D721Med (cell line): ENCODE measurements at regions not wholly inside any gene's neighbourhood (a gene's known extent, or its start where the extent isn't known, plus 50 kb on each side); places are given as distances from the start of the nearest gene placed in this dataset.

Experiments used
- DNase-seq: peaks from one replicate; pipeline ENCODE4 v3.0.0; 2011; ENCODE audit warnings: low spot score; ENCODE audit not compliant: insufficient read length
- FAIRE-seq: peaks from 2 replicates; lab custom pipeline; 2011; peaks lifted over from hg19 to GRCh38; lab: Jason Lieb, UNC
- CTCF ChIP-seq: IDR thresholded peaks from 2 replicates; pipeline ENCODE4 v1.5.1; 2012; ENCODE audit warnings: mild to moderate bottlenecking, control low read depth; ENCODE audit not compliant: insufficient read depth; ENCODE audit errors: missing control alignments

- FAIRE-seq (no peak), DNase-seq (no peak)
Observed at GRCh38 chr14:86597279-86597678, 1067.3 kb downstream of the FLRT2 start.

GRCh38 chr14:86596024-86596423 is 1066.1 kb downstream of the FLRT2 start:
- no peak for TF ChIP-seq CTCF
- FAIRE-seq (no peak), DNase-seq (no peak)

More at GRCh38 chr14:86597279-86597678, 1067.3 kb downstream of the FLRT2 start:
- no peak for TF ChIP-seq CTCF

- FAIRE-seq, result no peak
- TF ChIP-seq CTCF, result no peak
- DNase-seq, result no peak
Observed at GRCh38 chr14:86575141-86575540, 1045.2 kb downstream of the FLRT2 start.

GRCh38 chr14:86574778-86575129 is 1044.8 kb downstream of the FLRT2 start:
- DNase-seq, result no peak
- TF ChIP-seq CTCF, result no peak
- FAIRE-seq, result no peak

GRCh38 chr14:86574051-86574777 is 1044.3 kb downstream of the FLRT2 start:
- FAIRE-seq, result no peak

GRCh38 chr14:86570371-86570770 is 1040.4 kb downstream of the FLRT2 start:
- no peak for TF ChIP-seq CTCF
- no peak for DNase-seq
- FAIRE-seq, result no peak

More at GRCh38 chr14:86574051-86574777, 1044.3 kb downstream of the FLRT2 start:
- no peak for TF ChIP-seq CTCF
- DNase-seq, result no peak

GRCh38 chr14:86543521-86543920 is 1013.6 kb downstream of the FLRT2 start:
- TF ChIP-seq CTCF, result no peak
- no peak for FAIRE-seq

More at GRCh38 chr14:86543521-86543920, 1013.6 kb downstream of the FLRT2 start:
- DNase-seq, result no peak
